ENCODE measurements at regions not wholly inside any gene's neighbourhood (a gene's known extent, or its start where the extent isn't known, plus 50 kb on each side); places are given as distances from the start of the nearest gene placed in this dataset.

- TF ChIP-seq GATA2 (IDR thresholded peaks at IDR 0.05; ENCODE audit: low read depth, low read length) (no peak), GATA3 (IDR thresholded peaks at IDR 0.05; ENCODE audit: low read depth, low read length) (no peak)
These were observed 140.2 kb downstream of the RSL24D1 start for GRCh38 chr15:55056500-55056899.

GRCh38 chr15:55044162-55044561 is 152.6 kb downstream of the RSL24D1 start:
- TF ChIP-seq GATA3 (IDR thresholded peaks at IDR 0.05; ENCODE audit: low read depth, low read length) (no peak), GATA2 (IDR thresholded peaks at IDR 0.05; ENCODE audit: low read depth, low read length) (no peak)

GRCh38 chr15:55037071-55037470 is 159.7 kb downstream of the RSL24D1 start:
- TF ChIP-seq GATA3 (IDR thresholded peaks at IDR 0.05; ENCODE audit: low read depth, low read length): no peak
- TF ChIP-seq GATA2 (IDR thresholded peaks at IDR 0.05; ENCODE audit: low read depth, low read length): no peak

GRCh38 chr15:55035749-55036148 is 161.0 kb downstream of the RSL24D1 start:
- TF ChIP-seq GATA2 (IDR thresholded peaks at IDR 0.05; ENCODE audit: low read depth, low read length): no peak
- TF ChIP-seq GATA3 (IDR thresholded peaks at IDR 0.05; ENCODE audit: low read depth, low read length): no peak

- TF ChIP-seq GATA3 (IDR thresholded peaks at IDR 0.05; ENCODE audit: low read depth, low read length) (no peak), GATA2 (IDR thresholded peaks at IDR 0.05; ENCODE audit: low read depth, low read length) (no peak)
These were observed 163.2 kb downstream of the RSL24D1 start for GRCh38 chr15:55033574-55033973.

GRCh38 chr15:55031727-55032126 is 165.0 kb downstream of the RSL24D1 start:
- TF ChIP-seq GATA3 (IDR thresholded peaks at IDR 0.05; ENCODE audit: low read depth, low read length) (no peak), GATA2 (IDR thresholded peaks at IDR 0.05; ENCODE audit: low read depth, low read length) (no peak)

- TF ChIP-seq GATA2 (IDR thresholded peaks at IDR 0.05; ENCODE audit: low read depth, low read length) (no peak), GATA3 (IDR thresholded peaks at IDR 0.05; ENCODE audit: low read depth, low read length) (no peak)
These were observed 170.4 kb downstream of the RSL24D1 start for GRCh38 chr15:55026381-55026780.

GRCh38 chr15:55017635-55018034 is 179.1 kb downstream of the RSL24D1 start:
- TF ChIP-seq GATA3 (IDR thresholded peaks at IDR 0.05; ENCODE audit: low read depth, low read length) (no peak), GATA2 (IDR thresholded peaks at IDR 0.05; ENCODE audit: low read depth, low read length) (no peak)

GRCh38 chr15:55016225-55016624 is 180.5 kb downstream of the RSL24D1 start:
- TF ChIP-seq GATA3 (IDR thresholded peaks at IDR 0.05; ENCODE audit: low read depth, low read length) (no peak), GATA2 (IDR thresholded peaks at IDR 0.05; ENCODE audit: low read depth, low read length) (no peak)

GRCh38 chr15:55015093-55015445 is 181.7 kb downstream of the RSL24D1 start:
- TF ChIP-seq GATA3 (IDR thresholded peaks at IDR 0.05; ENCODE audit: low read depth, low read length) (no peak), GATA2 (IDR thresholded peaks at IDR 0.05; ENCODE audit: low read depth, low read length) (no peak)

GRCh38 chr15:55014391-55015092 is 182.2 kb downstream of the RSL24D1 start:
- no peak for TF ChIP-seq GATA2 (IDR thresholded peaks at IDR 0.05; ENCODE audit: low read depth, low read length)
- TF ChIP-seq GATA3 (IDR thresholded peaks at IDR 0.05; ENCODE audit: low read depth, low read length): no peak

GRCh38 chr15:55008421-55008820 is 188.3 kb downstream of the RSL24D1 start:
- no peak for TF ChIP-seq GATA2 (IDR thresholded peaks at IDR 0.05; ENCODE audit: low read depth, low read length)
- no peak for TF ChIP-seq GATA3 (IDR thresholded peaks at IDR 0.05; ENCODE audit: low read depth, low read length)

- TF ChIP-seq GATA2 (IDR thresholded peaks at IDR 0.05; ENCODE audit: low read depth, low read length) (no peak), GATA3 (IDR thresholded peaks at IDR 0.05; ENCODE audit: low read depth, low read length) (no peak)
These were observed 189.2 kb downstream of the RSL24D1 start for GRCh38 chr15:55007561-55007960.

- TF ChIP-seq GATA3 (IDR thresholded peaks at IDR 0.05; ENCODE audit: low read depth, low read length) (no peak), GATA2 (IDR thresholded peaks at IDR 0.05; ENCODE audit: low read depth, low read length) (no peak)
These were observed 191.1 kb downstream of the RSL24D1 start for GRCh38 chr15:55005679-55006078.

- TF ChIP-seq GATA3 (IDR thresholded peaks at IDR 0.05; ENCODE audit: low read depth, low read length) (no peak), GATA2 (IDR thresholded peaks at IDR 0.05; ENCODE audit: low read depth, low read length) (no peak)
These were observed 192.5 kb downstream of the RSL24D1 start for GRCh38 chr15:55003965-55004873.

Measured in SH-SY5Y (cell line).